ENCODE measurements at regions not wholly inside any gene's neighbourhood (a gene's known extent, or its start where the extent isn't known, plus 50 kb on each side); places are given as distances from the start of the nearest gene placed in this dataset.
A peak's percentile ranks its signal among the peaks of the same experiment; 100 is the strongest.
"Not testable (repeated sequence)": the region's sequence is repeated elsewhere in the genome, so short reads cannot be mapped to it uniquely, and the experiment has no call there.

DNA sequence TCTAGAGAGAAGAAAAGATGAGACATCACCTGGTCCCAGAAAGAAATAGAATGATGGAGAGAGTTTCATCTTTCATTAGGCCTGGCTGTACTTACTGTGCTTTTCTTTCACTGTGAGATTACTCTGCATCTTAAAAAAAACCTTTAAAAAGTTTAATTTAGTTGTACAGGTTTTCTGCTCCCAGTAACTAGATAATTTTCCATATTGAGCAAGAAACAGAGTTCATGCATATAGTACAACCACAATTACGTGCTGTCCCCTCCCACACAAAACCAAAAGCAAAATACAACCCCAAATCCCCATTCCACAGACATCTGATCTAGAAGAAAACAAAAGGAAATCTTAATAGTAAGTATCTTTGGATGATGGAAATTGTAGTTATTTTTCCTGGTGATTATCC, 371.2 kb downstream of the SH2D1A start:
- H3K4me3 ChIP-seq, result no peak overlapping the region
- H3K4me1 ChIP-seq, result peaks cover 15% of the 10 kb centered on the region
- no peak for DNase-seq
- no peak overlapping the region for H3K27ac ChIP-seq
- H3K9me3 ChIP-seq (replicated peaks), result no peaks in the 10 kb centered on the region
- no peaks in the 10 kb centered on the region for H3K27me3 ChIP-seq
- no peaks in the 10 kb centered on the region for H3K36me3 ChIP-seq

DNA sequence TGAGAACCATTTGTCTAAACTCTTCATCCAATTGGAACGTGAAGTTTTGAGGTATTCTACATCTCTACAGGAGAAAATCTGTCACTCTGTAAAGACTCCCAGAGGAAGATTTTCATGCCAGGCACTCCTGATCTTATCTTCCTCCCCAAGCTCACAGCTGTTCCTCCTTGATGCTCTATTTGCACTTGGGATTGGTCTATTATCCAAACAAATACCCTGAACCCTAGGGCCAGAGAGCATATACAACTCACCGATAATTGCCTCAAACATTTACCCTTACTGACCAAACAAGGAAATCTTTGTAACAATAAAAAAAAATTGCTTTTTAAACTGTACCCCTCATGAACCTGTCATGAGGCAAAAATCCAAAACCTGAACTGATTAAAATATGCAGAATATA, 372.7 kb downstream of the SH2D1A start:
- Histone ChIP-seq H3K27ac (no peak overlapping the region), H3K4me1 (peaks cover 15% of the 10 kb centered on the region), H3K36me3 (no peaks in the 10 kb centered on the region), H3K27me3 (no peaks in the 10 kb centered on the region), H3K9me3 (replicated peaks) (no peaks in the 10 kb centered on the region), H3K4me3 (no peak overlapping the region)
- peak; percentile 29 to 61 for DNase-seq

DNA sequence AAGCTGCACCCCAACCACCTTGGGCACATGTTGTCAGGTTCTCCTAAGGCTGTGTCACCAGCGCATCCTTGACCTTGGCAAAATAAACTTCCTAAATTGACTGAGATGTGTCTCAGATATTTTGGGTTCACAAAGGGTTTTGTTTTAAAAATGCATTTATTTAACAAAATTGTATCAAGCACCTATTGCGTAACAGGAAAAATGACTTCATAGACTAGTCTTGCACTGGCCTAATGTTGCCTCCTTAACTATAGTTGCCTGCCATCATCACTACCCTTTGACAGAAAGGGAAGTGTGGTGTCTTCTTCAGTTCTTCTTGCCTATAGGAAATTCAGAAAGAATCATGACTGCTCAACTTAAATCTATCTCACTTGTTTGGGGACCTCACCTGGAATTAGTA, 374.2 kb downstream of the SH2D1A start:
- DNase-seq, result no peak
- Histone ChIP-seq H3K4me1 (peaks cover 15% of the 10 kb centered on the region), H3K27me3 (no peaks in the 10 kb centered on the region), H3K36me3 (no peaks in the 10 kb centered on the region), H3K27ac (no peak overlapping the region), H3K9me3 (replicated peaks) (no peaks in the 10 kb centered on the region), H3K4me3 (no peak overlapping the region)

- no peaks in the 10 kb centered on the region for H3K27me3 ChIP-seq
- H3K4me3 ChIP-seq, result no peak overlapping the region
- no peak overlapping the region for H3K27ac ChIP-seq
These were observed 379.1 kb downstream of the SH2D1A start for GRCh38 chrX:124725502-124725901.

DNA sequence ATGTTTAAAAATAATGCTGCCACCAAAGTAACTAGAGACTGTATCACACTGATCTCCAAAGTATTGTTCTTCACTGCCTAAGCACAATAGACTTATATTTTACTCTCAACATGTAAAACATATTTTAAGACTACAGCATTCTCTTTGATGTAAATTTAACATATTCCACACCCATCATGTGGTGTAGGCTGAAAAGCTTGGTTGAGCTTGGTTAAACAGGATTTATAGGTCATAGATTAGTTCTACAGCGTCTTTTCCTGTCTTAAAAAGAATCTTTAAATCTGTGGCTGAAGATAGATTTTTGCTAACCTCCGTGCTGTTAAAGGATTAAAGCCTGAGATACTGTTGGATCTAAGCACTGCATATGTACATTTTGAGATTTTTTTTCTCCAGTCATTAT, 379.9 kb downstream of the SH2D1A start:
- H3K9me3 ChIP-seq (replicated peaks), result no peaks in the 10 kb centered on the region
- H3K36me3 ChIP-seq, result no peaks in the 10 kb centered on the region
- H3K4me1 ChIP-seq, result no peaks in the 10 kb centered on the region
- H3K4me3 ChIP-seq, result no peak overlapping the region
- DNase-seq, result no peak
- no peaks in the 10 kb centered on the region for H3K27me3 ChIP-seq
- no peak overlapping the region for H3K27ac ChIP-seq

More at GRCh38 chrX:124725502-124725901, 379.1 kb downstream of the SH2D1A start:
- DNase-seq, result no peak
- no peaks in the 10 kb centered on the region for H3K9me3 ChIP-seq (replicated peaks)
- H3K36me3 ChIP-seq, result no peaks in the 10 kb centered on the region
- H3K4me1 ChIP-seq, result no peaks in the 10 kb centered on the region

- Histone ChIP-seq H3K36me3 (no peaks in the 10 kb centered on the region), H3K9me3 (replicated peaks) (no peaks in the 10 kb centered on the region), H3K27ac (no peak overlapping the region), H3K4me1 (no peaks in the 10 kb centered on the region), H3K27me3 (no peaks in the 10 kb centered on the region), H3K4me3 (no peak overlapping the region)
- no peak for DNase-seq
These were observed 380.5 kb downstream of the SH2D1A start for GRCh38 chrX:124726881-124727280.

GRCh38 chrX:124736553-124737270, 390.3 kb downstream of the SH2D1A start:
- H3K9me3 ChIP-seq (replicated peaks), result no peaks in the 10 kb centered on the region
- H3K4me3 ChIP-seq, result no peak overlapping the region
- no peak for DNase-seq
- H3K27me3 ChIP-seq, result no peaks in the 10 kb centered on the region
- H3K36me3 ChIP-seq, result no peaks in the 10 kb centered on the region
- H3K4me1 ChIP-seq, result no peaks in the 10 kb centered on the region
- H3K27ac ChIP-seq, result no peak overlapping the region

- no peak for DNase-seq
- H3K27me3 ChIP-seq, result no peaks in the 10 kb centered on the region
- no peaks in the 10 kb centered on the region for H3K9me3 ChIP-seq (replicated peaks)
- no peak overlapping the region for H3K27ac ChIP-seq
- H3K4me3 ChIP-seq, result no peak overlapping the region
- H3K4me1 ChIP-seq, result no peaks in the 10 kb centered on the region
- no peaks in the 10 kb centered on the region for H3K36me3 ChIP-seq
These were observed 391.4 kb downstream of the SH2D1A start for GRCh38 chrX:124737771-124738170.

DNA sequence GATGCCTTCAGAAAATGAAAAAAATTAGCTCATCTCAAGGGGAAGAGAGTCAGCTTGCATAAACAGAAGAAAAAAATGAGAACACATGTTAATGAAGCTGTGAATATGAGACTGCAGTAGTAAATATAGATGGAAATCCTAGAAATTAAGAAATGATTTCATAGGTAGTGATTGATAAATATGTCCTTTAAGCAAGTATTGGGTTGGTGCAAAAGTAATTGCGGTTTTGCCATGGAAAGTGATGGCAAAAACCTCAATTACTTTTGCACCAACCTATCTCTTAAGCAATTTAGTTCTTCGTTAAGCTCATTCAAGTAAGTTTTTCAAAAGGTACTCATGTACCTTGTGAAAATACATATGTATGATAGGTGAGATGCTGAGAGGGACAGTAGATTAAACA, 400.9 kb downstream of the SH2D1A start:
- H3K27me3 ChIP-seq, result no peaks in the 10 kb centered on the region; the same call in 1 of the 2 replicates
- DNase-seq, result no peak
- no peak overlapping the region for H3K27ac ChIP-seq
- no peak overlapping the region for H3K4me3 ChIP-seq
- H3K9me3 ChIP-seq (replicated peaks), result no peaks in the 10 kb centered on the region
- H3K4me1 ChIP-seq, result no peaks in the 10 kb centered on the region
- H3K36me3 ChIP-seq, result no peaks in the 10 kb centered on the region

- Histone ChIP-seq H3K27ac (no peak overlapping the region), H3K4me3 (no peak overlapping the region), H3K9me3 (replicated peaks) (no peaks in the 10 kb centered on the region), H3K27me3 (no peaks in the 10 kb centered on the region), H3K4me1 (no peaks in the 10 kb centered on the region), H3K36me3 (no peaks in the 10 kb centered on the region)
- no peak for DNase-seq
These were observed 418.0 kb downstream of the SH2D1A start for GRCh38 chrX:124764354-124764753.

DNA sequence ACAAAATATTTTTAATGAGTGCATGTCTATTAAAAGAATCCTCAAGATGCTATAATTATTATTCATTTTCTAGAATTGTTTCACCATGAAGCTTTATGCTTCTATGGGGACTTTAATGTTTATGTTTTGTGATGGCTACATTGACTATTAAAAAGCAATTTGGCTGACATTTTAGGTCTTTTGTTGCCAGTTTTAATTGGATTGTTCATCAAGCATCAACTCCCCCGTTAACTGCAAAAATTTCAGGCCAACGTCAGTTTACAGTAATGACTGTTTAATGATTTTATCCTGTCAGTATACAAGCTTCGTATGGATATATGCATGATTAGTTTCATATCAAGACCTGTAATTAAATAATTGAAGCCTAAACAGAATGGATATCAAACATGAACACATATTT, 422.8 kb downstream of the SH2D1A start:
- DNase-seq, result no peak
- Histone ChIP-seq H3K27ac (no peak overlapping the region), H3K4me1 (no peaks in the 10 kb centered on the region), H3K27me3 (no peaks in the 10 kb centered on the region), H3K4me3 (no peak overlapping the region), H3K36me3 (no peaks in the 10 kb centered on the region), H3K9me3 (replicated peaks) (no peaks in the 10 kb centered on the region)

- Histone ChIP-seq H3K27me3 (no peaks in the 10 kb centered on the region), H3K9me3 (replicated peaks) (no peaks in the 10 kb centered on the region), H3K4me3 (no peak overlapping the region), H3K36me3 (no peaks in the 10 kb centered on the region), H3K27ac (no peak overlapping the region), H3K4me1 (no peaks in the 10 kb centered on the region)
- no peak for DNase-seq
These were observed 424.9 kb downstream of the SH2D1A start for GRCh38 chrX:124771292-124771691.

GRCh38 chrX:124788253-124788652, 441.9 kb downstream of the SH2D1A start:
- not testable (repeated sequence) for H3K36me3 ChIP-seq, H3K4me3 ChIP-seq

GRCh38 chrX:124789874-124790273, 443.5 kb downstream of the SH2D1A start:
- H3K4me3 ChIP-seq; H3K27ac ChIP-seq; H3K9me3 ChIP-seq (replicated peaks); DNase-seq; H3K27me3 ChIP-seq; H3K36me3 ChIP-seq; H3K4me1 ChIP-seq: not testable (repeated sequence)

More at GRCh38 chrX:124788253-124788652, 441.9 kb downstream of the SH2D1A start:
- H3K27me3 ChIP-seq; H3K9me3 ChIP-seq (replicated peaks); DNase-seq; H3K4me1 ChIP-seq; H3K27ac ChIP-seq: not testable (repeated sequence)

DNA sequence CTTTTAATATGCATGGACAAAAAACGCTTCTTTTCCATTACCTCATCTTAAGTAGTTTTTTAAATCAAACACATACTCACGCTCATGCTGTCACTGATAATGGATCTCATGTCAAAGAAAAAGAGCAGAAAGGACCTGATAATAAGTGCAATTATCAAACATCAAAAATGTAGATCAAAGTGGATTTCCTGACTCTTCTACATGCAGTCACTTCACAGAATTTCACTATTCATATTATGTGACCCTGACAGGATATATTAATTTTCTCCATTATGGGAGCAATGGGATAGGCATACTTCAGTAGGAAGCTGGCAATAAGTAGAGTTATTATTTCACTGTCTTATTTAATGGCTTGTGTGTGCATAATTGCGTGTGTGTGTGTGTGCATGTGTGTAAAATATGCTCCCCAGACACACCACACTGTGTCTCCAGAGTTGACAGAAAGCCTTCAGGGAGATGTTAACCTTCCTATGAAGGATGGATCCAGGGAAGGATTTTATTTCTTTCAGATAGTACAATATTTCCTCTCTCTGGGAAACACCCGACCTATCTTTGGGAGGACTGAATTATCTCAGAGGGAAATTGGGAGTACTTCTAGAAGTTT, 445.2 kb downstream of the SH2D1A start:
- no peaks in the 10 kb centered on the region for H3K9me3 ChIP-seq (replicated peaks)
- H3K27ac ChIP-seq, result no peak overlapping the region
- H3K27me3 ChIP-seq, result no peaks in the 10 kb centered on the region
- H3K36me3 ChIP-seq, result no peaks in the 10 kb centered on the region
- H3K4me3 ChIP-seq, result no peak overlapping the region
- no peaks in the 10 kb centered on the region for H3K4me1 ChIP-seq
- no peak for DNase-seq

- Histone ChIP-seq H3K27ac (no peak overlapping the region), H3K4me1 (no peaks in the 10 kb centered on the region), H3K4me3 (no peak overlapping the region), H3K27me3 (no peaks in the 10 kb centered on the region), H3K9me3 (replicated peaks) (no peaks in the 10 kb centered on the region), H3K36me3 (no peaks in the 10 kb centered on the region)
- no peak for DNase-seq
These were observed 450.6 kb downstream of the SH2D1A start for GRCh38 chrX:124796989-124797388.

Data from SJCRH30 (cell line).